ENCODE measurements at regions not wholly inside any gene's neighbourhood (a gene's known extent, or its start where the extent isn't known, plus 50 kb on each side); places are given as distances from the start of the nearest gene placed in this dataset.

DNA sequence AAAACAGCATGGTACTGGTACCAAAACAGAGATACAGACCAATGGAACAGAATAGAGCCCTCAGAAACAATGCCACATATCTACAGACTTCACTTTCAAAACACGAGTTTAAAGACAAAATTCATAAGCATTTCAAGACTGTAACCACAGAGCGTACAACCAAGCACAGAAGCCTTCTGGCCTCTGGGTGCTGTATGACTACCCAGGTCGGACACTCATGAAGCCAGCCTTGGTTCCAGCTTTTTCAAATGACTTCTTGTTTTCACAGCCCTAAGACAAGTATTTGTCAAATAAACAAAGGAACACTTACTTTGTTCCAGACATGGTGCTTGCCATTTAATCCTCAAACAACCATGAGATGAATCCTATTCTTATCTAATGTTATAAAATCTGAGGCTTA lies 536.1 kb upstream of the NR3C2 start:
- TF ChIP-seq, protein P1, sequence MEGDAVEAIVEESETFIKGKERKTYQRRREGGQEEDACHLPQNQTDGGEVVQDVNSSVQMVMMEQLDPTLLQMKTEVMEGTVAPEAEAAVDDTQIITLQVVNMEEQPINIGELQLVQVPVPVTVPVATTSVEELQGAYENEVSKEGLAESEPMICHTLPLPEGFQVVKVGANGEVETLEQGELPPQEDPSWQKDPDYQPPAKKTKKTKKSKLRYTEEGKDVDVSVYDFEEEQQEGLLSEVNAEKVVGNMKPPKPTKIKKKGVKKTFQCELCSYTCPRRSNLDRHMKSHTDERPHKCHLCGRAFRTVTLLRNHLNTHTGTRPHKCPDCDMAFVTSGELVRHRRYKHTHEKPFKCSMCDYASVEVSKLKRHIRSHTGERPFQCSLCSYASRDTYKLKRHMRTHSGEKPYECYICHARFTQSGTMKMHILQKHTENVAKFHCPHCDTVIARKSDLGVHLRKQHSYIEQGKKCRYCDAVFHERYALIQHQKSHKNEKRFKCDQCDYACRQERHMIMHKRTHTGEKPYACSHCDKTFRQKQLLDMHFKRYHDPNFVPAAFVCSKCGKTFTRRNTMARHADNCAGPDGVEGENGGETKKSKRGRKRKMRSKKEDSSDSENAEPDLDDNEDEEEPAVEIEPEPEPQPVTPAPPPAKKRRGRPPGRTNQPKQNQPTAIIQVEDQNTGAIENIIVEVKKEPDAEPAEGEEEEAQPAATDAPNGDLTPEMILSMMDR (IDR thresholded peaks at IDR 0.05), result no peak
- no peak for TF ChIP-seq POLR2A (IDR thresholded peaks at IDR 0.05)
